Prostate gland (tissue), 2 donors: ENCODE measurements at regions not wholly inside any gene's neighbourhood (a gene's known extent, or its start where the extent isn't known, plus 50 kb on each side); places are given as distances from the start of the nearest gene placed in this dataset.

Experiments
- DNase-seq: peaks from one replicate; pipeline ENCODE4 v3.0.0-alpha.2; 2019; ENCODE audit warnings: low spot score
- H3K27ac ChIP-seq, 2 donors: fragments of 200-600 bp; sonication (generic); 2 replicates each; pipeline ENCODE4 v1.5.1; 2017 to 2019
- H3K27me3 ChIP-seq: fragments of 200-600 bp; sonication (generic); replicated peaks from 2 replicates; pipeline ENCODE4 v1.5.1; 2019; ENCODE audit not compliant: insufficient read depth
- H3K36me3 ChIP-seq, 2 donors: fragments of 200-600 bp; sonication (generic); 1 replicate in 1 of 2; 2 replicates in 1 of 2; pipeline versions ENCODE4 v1.5.1 to v1.8.1; 2017 to 2019
- H3K4me1 ChIP-seq: fragments of 200-600 bp; sonication (generic); replicated peaks from 2 replicates; pipeline ENCODE4 v1.5.1; 2019
- H3K4me3 ChIP-seq, 2 donors: fragments of 200-600 bp; sonication (generic); 2 replicates each; pipeline ENCODE4 v1.5.1; 2017 to 2019
- H3K9me3 ChIP-seq: fragments of 200-600 bp; sonication (generic); 2 replicates; pipeline ENCODE4 v1.5.1; 2017
- CTCF ChIP-seq, 4 experiments: fragments of 200-600 bp in 2 of 4; fragments of 450-650 bp in 2 of 4; sonication (generic) in 2 of 4; IDR thresholded peaks; 1 replicate in 3 of 4; 2 replicates in 1 of 4; pipeline ENCODE4 v1.5.1; 2016 to 2019; ENCODE audit warnings: antibody characterized with exemption in 4 of 4, mild to moderate bottlenecking in 2 of 4, moderate library complexity in 2 of 4
- POLR2A ChIP-seq: fragments of 450-650 bp; IDR thresholded peaks from one replicate; pipeline ENCODE4 v1.6.1; 2016; ENCODE audit warnings: antibody characterized with exemption, mild to moderate bottlenecking
- POLR2AphosphoS5 ChIP-seq: sonication (generic); formaldehyde crosslinking; IDR thresholded peaks from one replicate; pipeline ENCODE4 v1.6.1; 2017; ENCODE audit warnings: antibody characterized with exemption
- WGBS: methylation state at CpG from one replicate; pipeline ENCODE4 v1.1.5; 2018; 5-methylcytosine and 5-hydroxymethylcytosine counted together
- intact Hi-C: fragments of 100-400 bp; cut with DNase I; formaldehyde crosslinking; loops from one replicate; pipeline ENCODE4 v1.14.2; 2022

DNA sequence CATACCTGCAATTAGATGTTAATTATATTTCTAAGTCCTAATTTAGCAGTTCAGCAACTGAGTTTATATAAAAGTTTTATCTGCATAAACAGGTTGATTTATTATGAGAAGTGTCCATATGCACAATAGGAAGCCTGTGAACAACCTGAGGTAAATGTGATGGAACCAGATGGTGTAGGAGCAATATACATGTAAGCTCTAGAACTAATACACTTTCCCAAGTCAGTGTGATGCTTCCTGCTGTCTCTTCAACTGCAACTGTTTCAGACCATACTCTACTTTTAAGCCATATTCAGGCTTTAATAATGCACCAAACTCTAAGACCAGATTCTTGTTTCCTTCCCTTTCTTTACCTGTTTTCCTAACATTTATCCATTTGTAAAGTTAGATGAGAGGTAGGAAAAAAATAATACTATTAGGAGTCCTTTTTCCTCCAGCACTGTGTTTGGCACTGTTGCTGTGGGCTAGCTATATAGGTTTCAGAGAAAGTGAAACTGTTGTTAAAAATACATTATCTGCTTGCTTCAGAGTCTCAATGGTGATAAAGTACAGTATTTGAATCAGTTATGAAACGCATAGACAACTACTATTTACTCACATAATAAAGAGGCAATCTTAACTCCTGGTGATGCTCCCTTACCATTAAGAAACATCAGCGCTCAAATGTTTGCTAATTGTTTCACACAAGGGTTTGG, 1009.3 kb downstream of the GRIK2 start:
- 85% methylated on average over 2 of the region's 2 CpGs for WGBS
- Histone ChIP-seq H3K27ac (no peak overlapping the region), H3K27me3 (no peaks in the 10 kb centered on the region), H3K36me3 (no peaks in the 10 kb centered on the region), H3K4me1 (no peaks in the 10 kb centered on the region), H3K4me3 (no peak overlapping the region), H3K9me3 (no peaks in the 10 kb centered on the region)
- no peak for TF ChIP-seq POLR2AphosphoS5
- no peak for TF ChIP-seq CTCF (IDR thresholded peaks at IDR 0.05)
- no peak for TF ChIP-seq POLR2A
- no peak for DNase-seq
- intact Hi-C loops: no loop called here

GRCh38 chr6:102398788-102399390, 1005.4 kb downstream of the GRIK2 start:
- no peaks in the 10 kb centered on the region for H3K27me3 ChIP-seq
- no peaks in the 10 kb centered on the region for H3K9me3 ChIP-seq
- WGBS: 54% methylated on average over 2 of the region's 2 CpGs
- TF ChIP-seq POLR2A (no peak), CTCF (IDR thresholded peaks at IDR 0.05) (no peak), POLR2AphosphoS5 (no peak)
- no peaks in the 10 kb centered on the region for H3K4me1 ChIP-seq
- intact Hi-C loops: no loop called here
- no peaks in the 10 kb centered on the region for H3K36me3 ChIP-seq
- DNase-seq: no peak
- no peak overlapping the region for H3K27ac ChIP-seq
- H3K4me3 ChIP-seq: no peak overlapping the region

- H3K27me3 ChIP-seq: no peaks in the 10 kb centered on the region
- no peak for TF ChIP-seq CTCF (IDR thresholded peaks at IDR 0.05)
- TF ChIP-seq POLR2A: no peak
- no peak for TF ChIP-seq POLR2AphosphoS5
- intact Hi-C loops: no loop called here
- H3K27ac ChIP-seq: no peak overlapping the region
- WGBS: 88% methylated on average over 6 of the region's 6 CpGs
- no peak for DNase-seq
- no peaks in the 10 kb centered on the region for H3K4me1 ChIP-seq
- H3K4me3 ChIP-seq: no peak overlapping the region
- no peaks in the 10 kb centered on the region for H3K9me3 ChIP-seq
- H3K36me3 ChIP-seq: no peaks in the 10 kb centered on the region
Measured at GRCh38 chr6:102390541-102390940, 997.0 kb downstream of the GRIK2 start.

- Histone ChIP-seq H3K4me3 (no peak overlapping the region), H3K9me3 (no peaks in the 10 kb centered on the region), H3K4me1 (no peaks in the 10 kb centered on the region), H3K27me3 (no peaks in the 10 kb centered on the region), H3K27ac (no peak overlapping the region), H3K36me3 (no peaks in the 10 kb centered on the region)
- intact Hi-C loops: no loop called here
- TF ChIP-seq POLR2AphosphoS5: no peak
- TF ChIP-seq CTCF (IDR thresholded peaks at IDR 0.05): no peak
- TF ChIP-seq POLR2A: no peak
- 92% methylated on average over 11 of the region's 11 CpGs for WGBS
- DNase-seq: no peak
Measured at GRCh38 chr6:102389994-102390393, 996.5 kb downstream of the GRIK2 start.
